ENCODE measurements at regions not wholly inside any gene's neighbourhood (a gene's known extent, or its start where the extent isn't known, plus 50 kb on each side); places are given as distances from the start of the nearest gene placed in this dataset.

GRCh38 chr14:81637639-81638038 lies 104.0 kb upstream of the SEL1L start:
- H3K36me3 Mint-ChIP-seq (ENCODE audit: low read depth) = no peaks in the 10 kb centered on the region
- no peak overlapping the region for H3K4me3 Mint-ChIP-seq
- no peak for TF ChIP-seq CTCF (IDR thresholded peaks at IDR 0.05; ENCODE audit: unreplicated experiment in 3 of 3)
- H3K27ac Mint-ChIP-seq = no peak overlapping the region
- no peaks in the 10 kb centered on the region for H3K9me3 Mint-ChIP-seq
- H3K4me1 Mint-ChIP-seq = peaks cover 7% of the 10 kb centered on the region
- H3K27me3 Mint-ChIP-seq (ENCODE audit: low read depth) = peaks cover 8% of the 10 kb centered on the region

GRCh38 chr14:81638656-81639280 lies 105.1 kb upstream of the SEL1L start:
- H3K9me3 Mint-ChIP-seq = no peaks in the 10 kb centered on the region
- no peak overlapping the region for H3K27ac Mint-ChIP-seq
- peaks cover 7% of the 10 kb centered on the region for H3K4me1 Mint-ChIP-seq
- no peaks in the 10 kb centered on the region for H3K36me3 Mint-ChIP-seq (ENCODE audit: low read depth)
- H3K4me3 Mint-ChIP-seq = no peak overlapping the region
- peaks cover 8% of the 10 kb centered on the region for H3K27me3 Mint-ChIP-seq (ENCODE audit: low read depth)
- no peak for TF ChIP-seq CTCF (IDR thresholded peaks at IDR 0.05; ENCODE audit: unreplicated experiment in 3 of 3)

GRCh38 chr14:81653626-81654025 lies 120.0 kb upstream of the SEL1L start:
- TF ChIP-seq CTCF (IDR thresholded peaks at IDR 0.05; ENCODE audit: unreplicated experiment in 3 of 3) = no peak
- H3K9me3 Mint-ChIP-seq = no peaks in the 10 kb centered on the region

GRCh38 chr14:81655423-81656314 lies 122.0 kb upstream of the SEL1L start:
- Mint-ChIP-seq H3K4me3 (no peak overlapping the region), H3K27ac (peak overlapping the region in 1 of 3 experiments; percentile 17), H3K9me3 (no peaks in the 10 kb centered on the region), H3K27me3 (ENCODE audit: low read depth) (peaks cover 5% of the 10 kb centered on the region), H3K4me1 (peaks cover 10% of the 10 kb centered on the region), H3K36me3 (ENCODE audit: low read depth) (no peaks in the 10 kb centered on the region)
- TF ChIP-seq CTCF (IDR thresholded peaks at IDR 0.05; ENCODE audit: unreplicated experiment in 3 of 3) = no peak

More at GRCh38 chr14:81653626-81654025, 120.0 kb upstream of the SEL1L start:
- Mint-ChIP-seq H3K36me3 (ENCODE audit: low read depth) (no peaks in the 10 kb centered on the region), H3K4me1 (peaks cover 10% of the 10 kb centered on the region), H3K27ac (no peak overlapping the region), H3K27me3 (ENCODE audit: low read depth) (peaks cover 5% of the 10 kb centered on the region), H3K4me3 (no peak overlapping the region)

GRCh38 chr14:81656811-81657210 lies 123.2 kb upstream of the SEL1L start:
- no peaks in the 10 kb centered on the region for H3K9me3 Mint-ChIP-seq
- H3K36me3 Mint-ChIP-seq (ENCODE audit: low read depth) = no peaks in the 10 kb centered on the region
- H3K27ac Mint-ChIP-seq = peak overlapping the region; percentile 22 to 53 (median 43)
- H3K4me3 Mint-ChIP-seq = no peak overlapping the region
- peaks cover 5% of the 10 kb centered on the region for H3K27me3 Mint-ChIP-seq (ENCODE audit: low read depth)
- H3K4me1 Mint-ChIP-seq = peaks cover 10% of the 10 kb centered on the region
- TF ChIP-seq CTCF (IDR thresholded peaks at IDR 0.05; ENCODE audit: unreplicated experiment in 3 of 3) = no peak
